ENCODE measurements at regions not wholly inside any gene's neighbourhood (a gene's known extent, or its start where the extent isn't known, plus 50 kb on each side); places are given as distances from the start of the nearest gene placed in this dataset.

DNA sequence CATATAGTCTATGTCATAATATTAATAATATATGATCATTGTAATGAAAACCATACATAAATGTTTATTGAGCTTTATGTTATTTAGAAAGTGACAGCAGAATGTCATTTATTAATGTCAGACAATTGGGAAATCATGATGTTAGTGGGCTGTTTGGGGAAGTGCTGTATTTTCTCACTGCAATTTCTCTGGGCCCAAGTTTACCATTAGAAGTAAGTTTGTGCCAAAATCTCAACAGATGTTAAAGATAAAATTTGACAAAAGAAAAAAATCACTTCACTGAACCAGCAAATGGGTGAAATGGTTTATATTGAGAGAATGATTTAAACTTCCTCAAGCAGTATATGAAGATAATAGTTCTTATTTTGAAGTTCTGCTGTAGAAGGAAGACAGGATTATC is 433.2 kb upstream of the SMARCA2 start:
- DNase-seq: no peak
- no peak for ATAC-seq

DNA sequence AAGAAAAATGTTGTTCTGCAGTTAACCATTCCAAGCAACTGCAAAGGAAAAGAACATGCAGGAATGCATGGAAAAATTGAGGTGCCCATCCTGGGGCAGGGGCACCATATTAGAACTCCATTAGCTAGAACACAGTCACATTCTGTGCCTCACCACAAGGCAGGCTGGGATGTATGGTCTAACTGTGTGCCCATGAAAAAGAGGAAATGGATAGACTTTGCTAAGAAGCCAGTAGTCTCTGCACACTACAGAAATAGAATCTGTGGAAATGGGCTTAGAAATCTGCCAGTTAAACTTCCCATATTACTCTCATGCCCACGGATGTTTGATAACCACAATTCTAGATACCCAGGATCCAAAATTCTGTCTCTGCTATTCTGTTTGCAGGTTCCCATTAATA is 423.8 kb upstream of the SMARCA2 start:
- no peak for DNase-seq
- no peak for ATAC-seq
- intact Hi-C loops (cut with DNase I, micrococcal nuclease): no loop called here

More for the DNA sequence above, 433.2 kb upstream of the SMARCA2 start:
- intact Hi-C loops (cut with DNase I, micrococcal nuclease): no loop called here

DNA sequence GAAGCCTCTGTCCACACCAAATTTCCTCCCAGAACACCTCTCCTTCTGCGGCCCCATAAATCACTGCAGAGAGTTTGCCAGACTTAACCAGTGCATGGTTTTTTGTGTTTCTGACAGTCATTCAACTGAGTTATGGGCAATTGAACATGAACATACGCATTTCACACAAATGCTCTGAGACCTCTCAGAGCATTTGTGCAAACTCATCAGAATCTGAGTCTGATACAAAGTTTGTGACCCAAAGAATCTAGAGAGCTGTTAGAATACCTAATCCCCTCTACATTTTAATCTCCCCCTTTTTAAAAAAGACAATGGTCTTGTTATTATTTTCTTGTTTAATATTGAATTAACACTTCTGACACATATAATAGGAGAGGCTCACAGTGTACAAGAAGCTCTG is 416.9 kb upstream of the SMARCA2 start:
- ATAC-seq (no peak), DNase-seq (no peak)
- intact Hi-C loops (cut with DNase I, micrococcal nuclease): no loop called here

DNA sequence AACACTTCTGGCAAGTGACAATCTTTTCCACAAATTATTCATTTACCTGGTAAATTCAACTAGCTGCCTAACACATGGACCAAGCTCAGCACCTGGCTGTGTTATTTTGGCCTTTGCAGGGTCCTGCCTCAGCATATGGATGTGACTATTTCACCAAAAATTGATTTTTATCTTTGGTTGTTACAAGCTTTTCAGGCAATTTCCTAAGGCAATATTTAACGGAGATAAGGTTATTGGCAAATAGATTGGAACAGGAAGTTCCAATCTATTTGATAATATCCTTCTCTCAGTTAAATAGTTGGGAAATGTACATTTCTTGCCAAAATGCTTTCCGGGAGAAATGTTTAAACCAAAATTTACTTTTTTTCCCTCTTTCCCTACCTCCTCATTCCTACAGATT is 415.2 kb upstream of the SMARCA2 start:
- ATAC-seq (no peak), DNase-seq (no peak)
- intact Hi-C loops (cut with DNase I, micrococcal nuclease): no loop called here

DNA sequence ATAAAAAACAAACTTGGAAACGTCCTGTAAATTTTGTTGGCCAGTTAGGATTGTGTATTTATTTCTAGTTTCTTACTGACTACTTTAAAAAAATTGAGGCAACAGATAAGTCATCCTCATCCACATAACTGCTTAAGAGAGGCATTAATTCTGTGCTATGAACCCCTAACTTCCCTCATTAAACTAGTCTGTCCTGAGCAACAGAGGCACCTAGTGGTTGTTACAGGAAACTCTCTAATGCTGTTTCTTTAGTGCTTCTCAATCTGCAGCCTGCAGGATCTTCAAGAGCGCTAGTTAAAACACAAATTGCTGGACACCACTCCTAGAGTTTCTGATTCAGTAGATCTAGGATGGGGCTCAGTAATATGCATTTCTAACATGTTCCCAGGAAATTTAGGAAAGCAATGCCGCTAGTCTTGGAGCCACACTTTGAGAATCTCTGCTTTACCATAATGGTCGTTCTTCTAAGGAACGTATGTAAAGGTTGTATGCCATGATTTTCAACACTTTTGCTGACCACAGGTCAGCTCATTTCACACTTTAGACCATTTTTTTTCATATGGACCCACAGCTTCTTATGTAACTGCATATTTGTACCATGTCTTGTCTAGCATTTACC is 410.1 kb upstream of the SMARCA2 start:
- peak; percentile 52 for ATAC-seq
- intact Hi-C loops (cut with DNase I, micrococcal nuclease): no loop called here
- no peak for DNase-seq

DNA sequence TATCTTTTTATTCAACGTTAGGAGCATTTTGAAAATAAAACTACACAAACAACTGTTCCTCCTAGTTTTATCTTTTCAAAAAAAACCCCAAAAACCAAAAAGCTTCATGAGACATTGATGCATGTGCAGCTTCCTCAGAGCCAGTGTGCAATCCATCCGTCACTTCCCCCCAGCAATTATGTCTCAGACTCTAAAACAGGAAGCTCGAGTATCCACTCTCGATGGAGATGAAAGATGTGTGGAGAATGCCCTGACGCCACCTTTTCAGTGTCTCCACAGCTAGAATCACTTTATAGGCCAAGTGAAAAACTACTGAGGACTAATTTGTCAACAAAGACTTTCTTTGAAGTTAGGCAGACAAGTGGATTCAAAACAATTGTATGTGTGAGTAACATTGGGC is 408.9 kb upstream of the SMARCA2 start:
- DNase-seq (no peak), ATAC-seq (no peak)

DNA sequence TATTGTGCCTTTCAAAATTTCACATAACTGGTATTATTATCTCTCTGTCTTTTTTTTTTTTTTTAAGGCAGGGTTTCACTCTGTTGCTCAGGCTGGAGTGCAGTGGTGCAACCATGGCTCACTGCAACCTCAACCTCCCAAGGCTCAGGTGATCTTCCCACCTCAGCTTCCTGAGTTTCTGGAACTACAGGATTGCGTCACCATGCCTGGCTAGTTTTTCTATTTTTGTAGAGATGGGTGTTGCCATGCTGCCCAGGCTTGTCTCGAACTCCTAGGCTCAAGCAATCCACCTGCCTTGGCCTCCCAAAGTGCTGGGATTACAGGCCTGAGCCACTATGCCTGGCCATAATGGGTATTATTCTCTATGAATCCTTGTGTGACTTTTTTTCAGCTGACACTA is 402.3 kb upstream of the SMARCA2 start:
- intact Hi-C loops (cut with DNase I, micrococcal nuclease): no loop called here
- ATAC-seq (no peak), DNase-seq (no peak)

More for the DNA sequence above, 408.9 kb upstream of the SMARCA2 start:
- intact Hi-C loops (cut with DNase I, micrococcal nuclease): no loop called here

DNA sequence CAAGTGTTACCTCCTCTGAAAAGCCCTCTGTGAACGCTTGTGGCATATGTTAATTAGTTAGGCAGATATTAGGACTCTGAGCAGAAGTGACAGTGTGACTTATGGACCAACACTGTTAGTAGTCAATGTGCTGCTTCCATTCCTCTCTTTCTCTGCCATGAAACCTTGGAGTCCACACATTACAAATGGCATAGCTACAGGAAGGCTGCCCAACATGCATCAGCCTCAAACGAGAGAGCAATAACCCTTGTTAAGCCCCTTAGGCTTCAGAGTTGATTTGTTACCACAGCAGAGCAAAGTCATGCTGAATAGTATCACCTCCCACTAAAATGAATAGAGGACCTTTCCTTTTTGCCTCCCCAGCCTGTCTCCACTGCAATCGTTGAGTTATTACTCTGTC is 397.7 kb upstream of the SMARCA2 start:
- DNase-seq: no peak
- no peak for ATAC-seq
- intact Hi-C loops (cut with DNase I, micrococcal nuclease): no loop called here

DNA sequence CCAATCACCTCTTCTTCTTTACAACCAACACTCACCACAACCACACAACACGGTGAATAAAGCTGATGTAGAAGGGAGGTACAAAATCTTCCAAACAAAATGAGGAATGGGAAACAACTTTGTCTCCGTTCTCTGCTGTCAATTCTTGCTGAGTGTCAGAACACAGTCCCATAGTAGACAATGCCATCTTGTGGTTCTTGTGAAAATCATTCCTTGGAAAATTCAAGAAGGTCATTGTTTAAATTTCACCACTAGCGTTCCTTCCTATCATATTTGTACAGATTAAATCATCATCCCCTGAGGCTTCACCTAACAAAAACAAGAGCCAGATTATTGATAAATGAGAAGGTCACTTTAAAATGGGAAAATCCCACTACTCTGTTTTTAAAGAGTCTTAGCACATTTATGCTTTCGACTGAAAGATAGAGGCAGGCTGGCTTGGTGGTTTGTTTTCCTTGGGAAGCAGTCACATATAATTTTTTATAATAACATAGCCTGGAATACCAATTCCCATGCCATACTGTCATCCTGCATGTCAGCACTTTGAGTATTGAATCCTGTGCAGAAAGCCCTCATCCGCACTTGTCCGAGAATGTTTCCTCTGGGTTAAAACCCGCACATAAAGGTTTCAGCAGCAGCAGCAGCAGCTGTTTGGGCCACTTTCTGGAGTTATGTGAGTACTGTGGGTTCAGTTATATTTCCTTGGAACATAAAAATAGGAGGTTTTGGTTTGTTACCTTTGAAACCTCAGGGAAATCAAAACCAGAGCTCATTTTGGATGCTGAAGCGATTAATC is 395.0 kb upstream of the SMARCA2 start:
- DNase-seq (no peak), ATAC-seq (no peak)
- intact Hi-C loops (cut with DNase I, micrococcal nuclease): no loop called here

DNA sequence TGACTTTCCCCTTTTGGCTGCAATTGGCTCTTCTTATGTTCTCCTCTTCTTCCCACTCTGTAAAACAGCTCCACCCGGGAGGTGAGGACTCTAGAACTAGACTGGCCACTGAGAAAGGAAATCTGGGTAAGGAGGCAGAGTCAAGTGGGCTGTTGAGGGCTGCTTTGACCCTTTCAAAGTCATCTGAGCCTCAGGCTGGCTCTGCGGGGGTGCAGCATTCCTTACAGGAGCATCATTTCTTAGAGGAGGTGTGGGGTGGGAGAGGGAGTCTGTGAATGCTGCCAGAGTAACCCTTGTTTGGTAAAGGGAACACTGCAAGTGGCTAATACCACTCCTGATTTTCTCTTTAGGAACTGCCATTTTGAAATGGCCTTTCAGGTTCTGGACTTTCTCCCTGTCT is 377.7 kb upstream of the SMARCA2 start:
- intact Hi-C loops (cut with DNase I, micrococcal nuclease): no loop called here
- DNase-seq (no peak), ATAC-seq (no peak)

DNA sequence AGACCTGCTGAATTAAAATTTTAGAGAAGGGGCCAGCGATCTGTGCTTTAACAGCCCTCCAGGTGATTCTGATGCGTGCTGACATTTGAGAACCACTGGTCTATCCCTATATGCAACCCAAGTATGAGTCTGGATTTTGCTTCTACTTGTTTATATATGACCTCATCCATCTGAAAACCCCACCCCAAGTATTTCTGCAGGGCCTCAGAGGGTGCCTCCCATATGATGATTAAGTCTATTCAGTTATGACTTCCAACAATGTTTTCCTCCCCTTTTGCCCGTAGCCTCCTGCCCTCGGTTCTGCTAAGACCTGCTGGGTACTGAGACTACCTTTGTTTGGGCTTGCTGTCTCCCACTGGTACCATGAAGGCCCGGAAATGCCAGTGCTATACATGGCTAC is 376.0 kb upstream of the SMARCA2 start:
- intact Hi-C loops (cut with DNase I, micrococcal nuclease): no loop called here
- ATAC-seq (no peak), DNase-seq (no peak)

DNA sequence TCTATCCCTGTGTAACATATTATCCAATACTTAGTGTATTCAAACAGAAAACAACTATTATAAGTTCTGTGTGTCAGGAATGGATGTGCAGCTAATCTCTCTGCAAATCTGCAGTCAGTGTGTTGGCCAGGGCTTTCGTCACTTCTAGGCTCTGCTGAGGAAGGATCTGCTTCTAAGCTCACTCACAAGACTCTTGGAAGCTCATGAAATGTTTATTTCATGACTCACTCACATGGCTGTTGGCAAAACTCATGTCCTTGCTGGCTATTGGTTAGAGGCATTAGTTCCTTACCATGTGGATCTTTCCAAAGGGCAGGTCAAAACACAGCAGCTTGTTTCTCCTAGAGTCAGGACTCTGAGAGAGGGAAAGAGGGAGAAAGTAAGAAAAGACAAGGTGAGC is 367.4 kb upstream of the SMARCA2 start:
- no peak for ATAC-seq
- no peak for DNase-seq
- intact Hi-C loops (cut with DNase I, micrococcal nuclease): no loop called here

DNA sequence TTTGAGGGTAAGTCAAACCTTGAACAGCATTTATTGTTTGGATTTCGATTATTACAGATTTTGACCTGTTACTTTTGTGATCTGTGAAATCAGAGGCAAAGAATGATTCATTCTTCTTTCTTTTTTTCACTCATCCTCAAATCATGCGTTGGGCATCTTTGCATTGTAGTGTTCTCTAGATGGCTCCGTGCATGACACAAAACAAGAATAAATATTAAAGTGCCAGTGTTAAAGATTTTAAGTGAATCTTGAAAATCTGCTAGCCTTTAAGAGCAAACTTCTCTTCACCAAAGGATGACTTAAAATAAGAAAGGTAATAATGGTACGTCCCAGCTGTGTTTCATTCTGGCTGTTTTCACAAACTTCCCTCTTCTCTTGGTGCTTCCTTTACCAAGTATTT is 361.9 kb upstream of the SMARCA2 start:
- ATAC-seq: no peak
- no peak for DNase-seq
- intact Hi-C loops (cut with DNase I, micrococcal nuclease): no loop called here

DNA sequence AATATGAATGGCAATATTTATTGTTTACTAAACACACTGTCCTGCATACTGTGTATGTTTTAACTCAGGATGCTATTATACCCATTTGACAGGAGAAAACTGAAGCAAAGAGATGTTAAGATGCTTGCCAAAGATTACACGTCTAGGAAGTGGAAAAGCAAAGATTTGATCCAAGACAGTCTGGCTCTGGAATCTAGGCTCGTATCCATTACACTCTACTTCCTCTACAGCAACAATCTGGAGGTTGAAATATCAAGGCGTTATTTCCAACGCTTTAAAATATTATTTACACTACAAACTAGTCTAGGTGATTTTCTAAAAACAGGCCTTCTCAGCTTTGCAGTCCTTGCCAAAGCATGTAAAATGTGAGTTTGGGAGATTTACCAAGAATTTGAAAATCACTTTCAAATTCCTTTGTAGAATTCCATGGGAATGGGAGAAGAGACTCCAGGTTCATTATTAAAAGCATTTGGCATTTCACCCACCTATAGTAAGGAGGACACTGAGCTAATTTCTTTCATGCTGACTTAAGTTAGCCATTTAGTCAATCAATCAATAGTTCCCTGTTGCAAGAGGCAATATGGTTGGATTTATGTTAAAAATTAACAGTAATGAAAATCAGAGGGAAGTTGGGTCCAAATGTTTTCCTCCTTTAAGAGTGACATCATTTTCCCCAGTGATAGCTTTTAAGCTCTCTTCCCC is 356.3 kb upstream of the SMARCA2 start:
- intact Hi-C loops (cut with DNase I, micrococcal nuclease): no loop called here
- ATAC-seq (no peak), DNase-seq (no peak)

DNA sequence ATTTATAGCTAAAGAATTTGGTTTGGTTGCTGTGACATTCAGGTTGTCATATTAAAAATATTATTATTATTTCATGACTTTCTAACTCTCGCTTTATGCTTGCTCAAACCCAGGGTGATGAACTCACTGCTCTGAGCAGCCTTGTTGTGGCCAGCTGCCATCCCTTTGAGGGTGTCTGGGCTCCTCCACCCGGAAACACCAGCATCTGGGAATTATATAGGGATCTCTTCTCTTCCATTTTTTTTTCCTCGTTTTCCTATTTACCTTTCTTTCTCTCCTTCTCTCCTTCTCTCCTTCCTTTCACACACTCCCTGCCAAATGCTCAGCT is 355.8 kb upstream of the SMARCA2 start:
- no peak for ATAC-seq
- intact Hi-C loops (cut with DNase I, micrococcal nuclease): no loop called here
- no peak for DNase-seq

DNA sequence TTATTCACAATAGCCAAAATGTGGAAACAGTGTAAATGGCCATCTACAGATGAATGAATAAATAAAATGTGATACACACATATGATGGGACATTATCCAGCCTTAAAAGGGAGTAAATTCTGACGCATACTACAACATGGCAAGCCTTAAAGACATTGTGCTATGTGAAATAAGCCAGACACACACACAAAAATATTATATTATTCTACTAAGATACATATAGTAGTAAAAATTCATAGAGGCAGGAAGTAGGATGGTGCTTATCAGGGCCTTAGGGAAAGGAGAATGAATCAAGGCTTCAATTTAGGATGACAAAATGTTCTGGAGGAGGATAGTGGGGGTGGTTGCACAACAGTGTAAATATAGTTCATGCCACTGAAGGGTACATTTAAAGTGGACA is 346.7 kb upstream of the SMARCA2 start:
- no peak for ATAC-seq
- DNase-seq: no peak
- intact Hi-C loops (cut with DNase I, micrococcal nuclease): no loop called here

DNA sequence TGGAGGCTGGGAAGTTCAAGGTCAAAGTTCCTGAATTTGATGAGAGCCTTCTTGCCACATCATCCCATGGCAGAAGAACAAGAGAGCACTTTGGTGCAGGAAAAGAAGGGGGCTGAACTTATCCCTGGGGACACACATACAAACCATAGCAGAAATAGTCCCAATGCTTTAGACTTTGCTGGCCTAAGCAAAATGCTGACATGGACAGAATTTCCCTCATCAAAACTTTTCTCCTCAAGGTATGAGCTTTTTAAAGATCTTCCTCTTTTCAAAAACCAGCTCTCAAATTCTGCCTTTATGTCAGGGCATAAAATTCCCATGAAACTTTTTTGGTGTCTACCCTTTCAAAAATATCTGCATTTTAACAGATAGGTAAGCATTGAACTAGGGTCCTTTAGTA is 341.8 kb upstream of the SMARCA2 start:
- intact Hi-C loops (cut with DNase I, micrococcal nuclease): no loop called here
- no peak for DNase-seq
- no peak for ATAC-seq

DNA sequence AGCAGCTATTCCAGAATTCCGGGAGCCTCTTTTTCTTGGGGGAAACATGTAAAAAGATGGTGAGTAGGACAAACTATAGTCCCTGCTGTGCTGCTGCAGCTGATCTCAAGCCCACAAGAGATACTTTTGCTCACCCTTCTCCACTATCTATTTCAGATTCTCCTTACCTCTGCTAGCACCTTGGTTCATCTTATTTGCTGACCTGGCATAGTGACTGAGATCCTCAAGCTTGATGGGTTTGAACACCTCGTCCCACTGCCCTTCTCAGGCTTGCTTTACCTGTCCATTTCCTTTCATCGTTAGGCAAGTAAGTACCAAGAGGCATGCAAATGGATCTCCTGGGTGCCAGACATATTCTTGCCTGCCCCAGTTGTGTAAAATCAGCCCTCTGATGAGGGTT is 338.4 kb upstream of the SMARCA2 start:
- no peak for ATAC-seq
- intact Hi-C loops (cut with DNase I, micrococcal nuclease): no loop called here
- no peak for DNase-seq

DNA sequence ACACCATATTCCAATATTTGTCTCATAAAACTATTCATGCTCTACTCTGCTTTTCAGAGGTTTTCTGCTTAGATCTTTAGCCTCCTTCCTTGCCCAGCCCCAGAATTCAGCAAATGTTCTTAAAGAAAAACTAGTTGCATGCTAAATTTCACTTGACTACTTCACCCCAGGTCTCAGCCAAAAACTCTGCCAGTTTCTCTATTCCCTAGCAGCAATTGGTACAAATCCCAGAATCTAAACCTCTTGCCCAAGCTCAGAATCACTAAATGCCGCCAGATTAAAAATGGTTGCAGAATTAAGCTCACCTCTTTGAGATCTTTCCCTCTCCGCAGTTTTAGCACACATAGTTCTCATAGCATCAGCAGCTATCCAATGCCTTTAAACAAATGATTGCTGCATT is 331.2 kb upstream of the SMARCA2 start:
- intact Hi-C loops (cut with DNase I, micrococcal nuclease): no loop called here
- no peak for ATAC-seq
- DNase-seq: no peak

DNA sequence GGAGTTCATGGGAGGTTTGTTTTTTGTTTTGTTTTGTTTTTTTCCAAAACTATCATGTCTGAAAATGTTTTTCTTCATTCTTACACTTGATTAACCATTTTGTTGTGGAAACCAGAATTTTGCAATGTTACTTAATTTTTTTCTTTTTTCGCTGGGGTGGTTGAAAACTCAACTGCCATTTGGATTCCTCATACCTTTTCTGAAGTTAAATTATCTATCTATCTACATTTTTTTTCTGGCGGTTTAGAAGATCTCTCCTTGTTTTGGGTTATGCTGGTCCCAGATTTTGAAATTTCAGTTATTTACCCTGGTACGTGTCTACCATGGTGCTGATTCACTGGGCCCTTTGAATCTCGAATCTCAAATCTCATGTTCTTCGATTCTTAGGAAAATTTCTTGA is 316.2 kb upstream of the SMARCA2 start:
- intact Hi-C loops (cut with DNase I, micrococcal nuclease): no loop called here
- ATAC-seq (no peak), DNase-seq (no peak)

DNA sequence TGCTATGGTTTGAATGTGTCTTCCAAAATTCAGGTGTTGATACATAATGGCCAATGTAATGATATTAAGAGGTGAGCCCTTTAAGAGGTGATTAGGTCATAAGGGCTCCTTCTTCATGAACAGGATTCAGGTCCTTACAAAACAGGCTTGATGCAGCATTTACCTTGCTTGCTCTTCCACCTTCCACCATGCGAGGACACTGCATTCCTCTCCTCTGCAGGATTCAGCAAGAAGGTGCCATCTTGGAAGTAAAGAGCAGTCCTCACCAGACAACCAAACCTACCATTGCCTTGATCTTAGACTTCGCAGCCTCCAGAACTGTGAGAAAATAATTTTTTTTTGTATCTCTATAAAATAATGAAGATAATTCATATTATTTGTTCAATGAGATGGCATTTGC is 314.0 kb upstream of the SMARCA2 start:
- intact Hi-C loops (cut with DNase I, micrococcal nuclease): no loop called here
- DNase-seq (no peak), ATAC-seq (no peak)
